ENCODE measurements at regions not wholly inside any gene's neighbourhood (a gene's known extent, or its start where the extent isn't known, plus 50 kb on each side); places are given as distances from the start of the nearest gene placed in this dataset.
A peak's percentile ranks its signal among the peaks of the same experiment; 100 is the strongest.

- no peak for TF ChIP-seq CTCF (IDR thresholded peaks at IDR 0.05)
These were observed 1289.4 kb downstream of the PCDH9 start for GRCh38 chr13:65940720-65941119.

DNA sequence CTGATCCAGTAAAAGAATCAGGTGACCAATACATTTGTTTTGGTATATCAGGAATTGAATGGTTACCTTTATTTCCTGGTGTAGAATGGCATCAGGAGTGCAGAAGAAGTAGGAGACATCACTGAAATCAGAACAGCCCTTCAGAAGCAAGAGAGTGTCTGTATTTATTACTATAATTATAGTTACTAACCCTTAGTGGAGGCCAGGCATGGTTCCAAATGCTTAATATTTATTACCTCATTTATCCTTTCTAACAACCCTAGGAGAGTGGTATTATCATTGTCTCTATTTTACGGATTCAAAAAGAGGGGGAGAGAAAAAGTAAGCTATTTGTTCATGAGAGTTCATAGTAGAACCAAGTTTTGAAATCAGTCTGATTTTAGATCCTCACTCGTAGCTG, 1292.9 kb downstream of the PCDH9 start:
- no peak for TF ChIP-seq CTCF (IDR thresholded peaks at IDR 0.05)

DNA sequence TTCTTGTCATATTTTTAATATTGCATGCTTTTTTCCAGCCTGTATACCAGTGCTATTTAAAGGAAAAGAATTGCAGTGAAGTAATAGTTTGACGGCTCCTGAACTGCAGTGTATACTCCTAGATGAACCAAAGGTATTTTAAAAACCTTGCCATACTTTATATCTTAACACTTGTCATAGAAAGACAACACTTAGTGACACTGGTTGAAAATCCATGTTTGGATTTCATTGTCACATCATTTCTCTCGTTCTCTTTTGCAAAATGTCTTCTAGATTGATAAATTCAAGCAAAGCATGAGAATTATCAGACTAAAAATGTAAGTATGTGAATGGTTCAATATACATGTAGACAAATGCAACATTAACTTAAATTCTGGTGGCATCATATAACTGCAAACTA, 1293.9 kb downstream of the PCDH9 start:
- no peak for TF ChIP-seq CTCF (IDR thresholded peaks at IDR 0.05)

- no peak for TF ChIP-seq CTCF (IDR thresholded peaks at IDR 0.05)
These were observed 1297.4 kb downstream of the PCDH9 start for GRCh38 chr13:65932587-65933239.

DNA sequence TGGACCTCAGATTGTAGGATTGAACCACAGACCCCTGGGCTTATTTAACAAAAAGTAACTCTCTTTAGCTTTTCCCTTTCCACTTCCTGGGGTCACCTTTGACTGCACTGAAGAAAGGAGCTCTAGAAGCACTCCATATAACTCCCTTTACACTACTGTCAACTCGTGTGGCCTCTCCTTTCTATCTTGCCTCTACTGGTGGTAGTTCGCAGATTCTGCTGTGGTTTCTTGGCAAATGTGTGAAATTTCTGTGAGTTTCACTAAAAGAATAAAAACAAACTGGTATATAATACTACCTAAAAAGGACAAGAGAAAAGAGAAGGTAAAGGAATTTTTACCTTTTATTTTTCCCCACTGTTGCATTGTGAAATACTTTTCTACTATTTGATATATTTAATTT, 1298.1 kb downstream of the PCDH9 start:
- no peak for TF ChIP-seq CTCF (IDR thresholded peaks at IDR 0.05)

GRCh38 chr13:65929436-65929835, 1300.7 kb downstream of the PCDH9 start:
- no peak for TF ChIP-seq CTCF (IDR thresholded peaks at IDR 0.05)

DNA sequence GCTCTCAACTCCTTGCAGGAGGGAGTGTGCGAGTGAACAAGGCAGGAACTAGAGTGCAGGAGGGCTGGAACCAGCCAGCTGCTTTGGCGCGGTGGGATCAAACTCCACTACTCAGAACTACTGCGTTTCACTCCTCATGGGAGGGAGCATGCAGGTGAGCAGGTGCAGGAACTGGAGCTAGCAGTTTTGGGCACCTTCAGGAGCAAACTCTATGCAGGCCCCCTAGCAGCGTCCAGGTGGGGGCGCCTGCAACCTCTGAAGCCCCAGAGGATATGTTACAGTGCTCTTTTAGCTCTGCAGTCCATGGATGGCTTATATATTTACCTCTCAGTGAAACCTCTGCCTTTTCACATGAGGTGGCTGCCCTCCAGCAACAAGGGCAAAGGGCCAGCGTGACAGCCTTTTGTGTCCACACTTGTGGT, 1303.4 kb downstream of the PCDH9 start:
- peak; percentile 30; the same call in 1 of the 2 replicates for TF ChIP-seq CTCF (IDR thresholded peaks at IDR 0.05)

- no peak for TF ChIP-seq CTCF (IDR thresholded peaks at IDR 0.05)
These were observed 1308.2 kb downstream of the PCDH9 start for GRCh38 chr13:65921933-65922332.

Measured in LNCAP (cell line).